SK-N-SH (cell line): ENCODE measurements at regions not wholly inside any gene's neighbourhood (a gene's known extent, or its start where the extent isn't known, plus 50 kb on each side); places are given as distances from the start of the nearest gene placed in this dataset.

ENCODE experiments used
- CTCF ChIA-PET: fragments of 300-600, 350-600 bp; formaldehyde crosslinking; extraction: SDS; loops from one replicate; lab custom pipeline; 2021; lab: Yijun Ruan, JAX
- POLR2A ChIA-PET: fragments of 350-600 bp; sonication (Branson Sonifier 250); formaldehyde crosslinking; extraction: SDS; loops from one replicate; lab custom pipeline; 2020; ENCODE audit warnings: antibody characterized with exemption, inconsistent platforms; lab: Yijun Ruan, JAX
- DNase-seq: peaks from one replicate; pipeline ENCODE4 v3.0.0; 2012
- H2AFZ ChIP-seq: fragments of 200-600 bp; sonication (generic); 2 replicates; pipeline ENCODE4 v1.8.1; 2016; ENCODE audit warnings: antibody characterized with exemption, mild to moderate bottlenecking, low read depth
- H3F3A ChIP-seq: fragments of 200-600 bp; sonication (generic); replicated peaks from 2 replicates; pipeline ENCODE3; 2016; ENCODE audit warnings: antibody characterized with exemption, mild to moderate bottlenecking; ENCODE audit not compliant: insufficient read depth
- H3K27ac ChIP-seq, 2 experiments: fragments of 200-500 bp in 1 of 2; fragments of 200-600 bp in 1 of 2; sonication (Bioruptor generic) in 1 of 2; sonication (generic), shearing (Covaris generic) in 1 of 2; 2 replicates each; pipeline versions ENCODE4 v1.5.1 to v1.6.1; 2014 to 2016; ENCODE audit warnings: low read depth in 2 of 2, inconsistent platforms in 1 of 2, low read length in 1 of 2, mild to moderate bottlenecking in 1 of 2, mixed read lengths in 1 of 2
- H3K27me3 ChIP-seq: fragments of 200-600 bp; sonication (generic), shearing (Covaris generic); 2 replicates; pipeline ENCODE4 v1.6.1; 2016; ENCODE audit warnings: mixed run types; ENCODE audit not compliant: insufficient read depth
- H3K36me3 ChIP-seq, 2 experiments: fragments of 200-500 bp in 1 of 2; fragments of 200-600 bp in 1 of 2; sonication (Bioruptor generic) in 1 of 2; sonication (generic) in 1 of 2; replicated peaks in 1 of 2; 2 replicates each; pipeline versions ENCODE3 to v1.5.1; 2014 to 2016; ENCODE audit warnings: low read length in 1 of 2, mild to moderate bottlenecking in 1 of 2; ENCODE audit not compliant: insufficient read depth in 2 of 2, control insufficient read depth in 1 of 2
- H3K4me1 ChIP-seq, 2 experiments: fragments of 200-500 bp in 1 of 2; fragments of 200-600 bp in 1 of 2; sonication (Bioruptor generic) in 1 of 2; sonication (generic), shearing (Covaris generic) in 1 of 2; 2 replicates each; pipeline versions ENCODE4 v1.5.1 to v1.6.1; 2014 to 2016; ENCODE audit warnings: low read depth in 1 of 2, low read length in 1 of 2, mixed run types in 1 of 2; ENCODE audit not compliant: insufficient read depth in 2 of 2, control insufficient read depth in 1 of 2
- H3K4me2 ChIP-seq: fragments of 200-600 bp; sonication (generic), shearing (Covaris generic); 2 replicates; pipeline ENCODE4 v1.6.1; 2017; ENCODE audit warnings: mixed run types
- H3K4me3 ChIP-seq, 2 experiments: fragments of 200-500 bp in 1 of 2; fragments of 200-600 bp in 1 of 2; sonication (Bioruptor generic) in 1 of 2; sonication (generic), shearing (Covaris generic) in 1 of 2; 2 replicates each; pipeline versions ENCODE4 v1.5.1 to v1.8.1; 2014 to 2016; ENCODE audit warnings: low read depth in 2 of 2, inconsistent platforms in 1 of 2, low read length in 1 of 2, mild to moderate bottlenecking in 1 of 2, mixed read lengths in 1 of 2, moderate library complexity in 1 of 2
- H3K79me2 ChIP-seq: fragments of 200-600 bp; sonication (generic); 2 replicates; pipeline ENCODE4 v1.8.1; 2017; ENCODE audit warnings: mild to moderate bottlenecking; ENCODE audit not compliant: insufficient read depth
- H3K9ac ChIP-seq: fragments of 200-600 bp; sonication (generic); 2 replicates; pipeline ENCODE4 v1.6.1; 2017; ENCODE audit warnings: mixed run types
- H3K9me2 ChIP-seq: fragments of 200-600 bp; sonication (generic); 2 replicates; pipeline ENCODE4 v1.6.1; 2017; ENCODE audit warnings: mixed run types
- H3K9me3 ChIP-seq: fragments of 200-600 bp; sonication (generic); 2 replicates; pipeline ENCODE4 v1.6.1; 2017; ENCODE audit warnings: mixed run types, mild to moderate bottlenecking, moderate library complexity
- H4K20me1 ChIP-seq: fragments of 200-600 bp; sonication (generic); 2 replicates; pipeline ENCODE4 v1.6.1; 2017; ENCODE audit warnings: mild to moderate bottlenecking, mixed run types; ENCODE audit not compliant: insufficient read depth
- GABPA ChIP-seq: IDR thresholded peaks from 2 replicates; pipeline ENCODE4 v1.4.0; 2012; ENCODE audit warnings: low read depth, mild to moderate bottlenecking
- GATA2 ChIP-seq: sonication (generic); formaldehyde crosslinking; IDR thresholded peaks from 2 replicates; pipeline ENCODE4 v1.5.0; 2020; ENCODE audit warnings: mild to moderate bottlenecking, missing genetic modification reagents
- JUND ChIP-seq: IDR thresholded peaks from 2 replicates; pipeline ENCODE4 v1.4.0; 2012
- MEF2A ChIP-seq: IDR thresholded peaks from 2 replicates; pipeline ENCODE4 v1.4.0; 2012; ENCODE audit warnings: low read depth, borderline replicate concordance
- MXI1 ChIP-seq: IDR thresholded peaks from 2 replicates; pipeline ENCODE4 v1.6.1; 2012; ENCODE audit warnings: mild to moderate bottlenecking, low read depth, low read length, improper control_type of control experiment
- NRF1 ChIP-seq: IDR thresholded peaks from 2 replicates; pipeline ENCODE4 v1.6.1; 2012; ENCODE audit warnings: low read depth, mild to moderate bottlenecking, low read length
- POLR2AphosphoS5 ChIP-seq: IDR thresholded peaks from 2 replicates; pipeline ENCODE4 v1.6.1; 2012; ENCODE audit warnings: low read depth, low read length
- RFX5 ChIP-seq: IDR thresholded peaks from 2 replicates; pipeline ENCODE4 v1.6.1; 2012; ENCODE audit warnings: mild to moderate bottlenecking, improper control_type of control experiment, low read length
- RXRA ChIP-seq: IDR thresholded peaks from 2 replicates; pipeline ENCODE4 v1.4.0; 2012; ENCODE audit warnings: low read depth, mild to moderate bottlenecking, borderline replicate concordance
- SMC3 ChIP-seq: IDR thresholded peaks from 2 replicates; pipeline ENCODE4 v1.6.1; 2012; ENCODE audit warnings: low read depth, low read length, improper control_type of control experiment
- TCF12 ChIP-seq: IDR thresholded peaks from 2 replicates; pipeline ENCODE4 v1.4.0; 2012
- WGBS: methylation state at CpG from one replicate; pipeline ENCODE4 v1.1.6; 2017; ENCODE audit warnings: low lambda C conversion rate; 5-methylcytosine and 5-hydroxymethylcytosine counted together
- TF ChIP-seq, protein P1 (sequence below): fragments of 150-350 bp; IDR thresholded peaks from 2 replicates; pipeline ENCODE4 v1.6.1; 2017; ENCODE audit warnings: antibody characterized with exemption, low read length, low read depth, borderline replicate concordance
- TF ChIP-seq, protein P2 (sequence below): IDR thresholded peaks from 2 replicates; pipeline ENCODE4; 2012
- TF ChIP-seq, protein P3 (sequence below): IDR thresholded peaks from 2 replicates; pipeline ENCODE4 v1.4.0; 2012; ENCODE audit warnings: low read depth
- TF ChIP-seq, protein P4 (sequence below): IDR thresholded peaks from 2 replicates; pipeline ENCODE4 v1.6.1; 2012; ENCODE audit warnings: mild to moderate bottlenecking, low read depth, low read length, moderate library complexity

- Histone ChIP-seq H3K79me2 (no peaks in the 10 kb centered on the region), H3K9ac (no peak overlapping the region), H2AFZ (no peak overlapping the region), H3K4me1 (peaks cover 0 to 4% of the 10 kb centered on the region in 2 experiments; a peak in 1 of 4 replicates), H3K9me3 (no peaks in the 10 kb centered on the region), H3K36me3 (no peaks in the 10 kb centered on the region), H3K27me3 (no peaks in the 10 kb centered on the region), H3K9me2 (no peaks in the 10 kb centered on the region), H4K20me1 (no peaks in the 10 kb centered on the region), H3F3A (peaks cover 6% of the 10 kb centered on the region), H3K27ac (no peak overlapping the region), H3K4me2 (no peak overlapping the region), H3K4me3 (no peak overlapping the region)
- no peak for DNase-seq
- ChIA-PET CTCF (no interaction called here), POLR2A (no interaction called here)
- TF ChIP-seq MEF2A = no peak
- TF ChIP-seq GABPA = no peak
- TF ChIP-seq, protein P1, sequence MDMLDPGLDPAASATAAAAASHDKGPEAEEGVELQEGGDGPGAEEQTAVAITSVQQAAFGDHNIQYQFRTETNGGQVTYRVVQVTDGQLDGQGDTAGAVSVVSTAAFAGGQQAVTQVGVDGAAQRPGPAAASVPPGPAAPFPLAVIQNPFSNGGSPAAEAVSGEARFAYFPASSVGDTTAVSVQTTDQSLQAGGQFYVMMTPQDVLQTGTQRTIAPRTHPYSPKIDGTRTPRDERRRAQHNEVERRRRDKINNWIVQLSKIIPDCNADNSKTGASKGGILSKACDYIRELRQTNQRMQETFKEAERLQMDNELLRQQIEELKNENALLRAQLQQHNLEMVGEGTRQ = no peak
- TF ChIP-seq, protein P2, sequence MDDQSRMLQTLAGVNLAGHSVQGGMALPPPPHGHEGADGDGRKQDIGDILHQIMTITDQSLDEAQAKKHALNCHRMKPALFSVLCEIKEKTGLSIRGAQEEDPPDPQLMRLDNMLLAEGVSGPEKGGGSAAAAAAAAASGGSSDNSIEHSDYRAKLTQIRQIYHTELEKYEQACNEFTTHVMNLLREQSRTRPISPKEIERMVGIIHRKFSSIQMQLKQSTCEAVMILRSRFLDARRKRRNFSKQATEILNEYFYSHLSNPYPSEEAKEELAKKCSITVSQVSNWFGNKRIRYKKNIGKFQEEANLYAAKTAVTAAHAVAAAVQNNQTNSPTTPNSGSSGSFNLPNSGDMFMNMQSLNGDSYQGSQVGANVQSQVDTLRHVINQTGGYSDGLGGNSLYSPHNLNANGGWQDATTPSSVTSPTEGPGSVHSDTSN = no peak
- TF ChIP-seq MXI1 = no peak
- no peak for TF ChIP-seq POLR2AphosphoS5
- TF ChIP-seq, protein P3, sequence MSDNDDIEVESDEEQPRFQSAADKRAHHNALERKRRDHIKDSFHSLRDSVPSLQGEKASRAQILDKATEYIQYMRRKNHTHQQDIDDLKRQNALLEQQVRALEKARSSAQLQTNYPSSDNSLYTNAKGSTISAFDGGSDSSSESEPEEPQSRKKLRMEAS = no peak
- TF ChIP-seq TCF12 = no peak
- TF ChIP-seq GATA2 (CRISPR knock-in tag) = no peak
- no peak for TF ChIP-seq SMC3
- no peak for TF ChIP-seq RFX5
- TF ChIP-seq JUND = no peak
- 84% methylated on average over 7 of the region's 7 CpGs for WGBS
Measured at GRCh38 chr1:244335456-244335855, 116.3 kb downstream of the ADSS2 start.

DNA sequence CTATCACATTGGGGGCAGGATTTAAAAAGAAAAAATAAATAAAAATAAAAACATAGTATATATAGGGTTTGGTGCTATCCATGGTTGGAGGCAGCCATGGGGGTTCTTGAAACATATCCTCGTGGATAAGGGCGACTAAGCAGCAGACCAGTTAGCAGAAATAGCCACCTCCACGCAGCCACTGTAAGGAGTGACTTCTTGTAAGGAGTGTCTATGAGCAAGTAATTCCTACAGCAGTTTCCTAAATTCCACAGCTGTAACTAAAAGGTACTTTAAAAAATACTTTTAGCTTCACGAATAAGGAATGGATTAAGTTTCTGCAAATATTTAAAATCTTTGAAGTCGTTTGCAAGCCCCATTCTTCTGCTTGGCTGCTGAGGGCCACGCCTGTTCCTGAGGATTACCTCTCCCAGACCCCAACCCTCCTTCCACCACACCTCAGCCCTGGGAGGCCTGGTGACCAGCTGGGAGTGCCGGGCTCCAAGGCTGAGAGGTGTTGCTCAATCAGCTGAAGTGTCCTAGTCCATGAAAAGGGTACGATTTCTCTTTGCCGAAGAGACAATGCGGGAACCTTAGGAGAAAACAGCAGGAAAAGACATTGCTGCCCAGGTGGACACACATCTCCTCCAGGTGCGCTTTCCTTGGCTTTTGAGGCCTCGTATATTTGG, 115.3 kb downstream of the ADSS2 start:
- Histone ChIP-seq H2AFZ (no peak overlapping the region), H3K9me3 (no peaks in the 10 kb centered on the region), H3K27ac (no peak overlapping the region), H3K4me2 (no peak overlapping the region), H3K9me2 (no peaks in the 10 kb centered on the region), H3K4me1 (peaks cover 0 to 4% of the 10 kb centered on the region in 2 experiments; a peak in 1 of 4 replicates), H3K36me3 (no peaks in the 10 kb centered on the region), H3K4me3 (no peak overlapping the region), H3K79me2 (no peaks in the 10 kb centered on the region), H3K9ac (no peak overlapping the region), H4K20me1 (no peaks in the 10 kb centered on the region), H3F3A (peaks cover 6% of the 10 kb centered on the region), H3K27me3 (no peaks in the 10 kb centered on the region)
- TF ChIP-seq, protein P4, sequence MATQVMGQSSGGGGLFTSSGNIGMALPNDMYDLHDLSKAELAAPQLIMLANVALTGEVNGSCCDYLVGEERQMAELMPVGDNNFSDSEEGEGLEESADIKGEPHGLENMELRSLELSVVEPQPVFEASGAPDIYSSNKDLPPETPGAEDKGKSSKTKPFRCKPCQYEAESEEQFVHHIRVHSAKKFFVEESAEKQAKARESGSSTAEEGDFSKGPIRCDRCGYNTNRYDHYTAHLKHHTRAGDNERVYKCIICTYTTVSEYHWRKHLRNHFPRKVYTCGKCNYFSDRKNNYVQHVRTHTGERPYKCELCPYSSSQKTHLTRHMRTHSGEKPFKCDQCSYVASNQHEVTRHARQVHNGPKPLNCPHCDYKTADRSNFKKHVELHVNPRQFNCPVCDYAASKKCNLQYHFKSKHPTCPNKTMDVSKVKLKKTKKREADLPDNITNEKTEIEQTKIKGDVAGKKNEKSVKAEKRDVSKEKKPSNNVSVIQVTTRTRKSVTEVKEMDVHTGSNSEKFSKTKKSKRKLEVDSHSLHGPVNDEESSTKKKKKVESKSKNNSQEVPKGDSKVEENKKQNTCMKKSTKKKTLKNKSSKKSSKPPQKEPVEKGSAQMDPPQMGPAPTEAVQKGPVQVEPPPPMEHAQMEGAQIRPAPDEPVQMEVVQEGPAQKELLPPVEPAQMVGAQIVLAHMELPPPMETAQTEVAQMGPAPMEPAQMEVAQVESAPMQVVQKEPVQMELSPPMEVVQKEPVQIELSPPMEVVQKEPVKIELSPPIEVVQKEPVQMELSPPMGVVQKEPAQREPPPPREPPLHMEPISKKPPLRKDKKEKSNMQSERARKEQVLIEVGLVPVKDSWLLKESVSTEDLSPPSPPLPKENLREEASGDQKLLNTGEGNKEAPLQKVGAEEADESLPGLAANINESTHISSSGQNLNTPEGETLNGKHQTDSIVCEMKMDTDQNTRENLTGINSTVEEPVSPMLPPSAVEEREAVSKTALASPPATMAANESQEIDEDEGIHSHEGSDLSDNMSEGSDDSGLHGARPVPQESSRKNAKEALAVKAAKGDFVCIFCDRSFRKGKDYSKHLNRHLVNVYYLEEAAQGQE = no peak
- TF ChIP-seq NRF1 (no peak), RXRA (no peak), MEF2A (no peak), POLR2AphosphoS5 (no peak)
- TF ChIP-seq, protein P2 = no peak
- ChIA-PET POLR2A (no interaction called here), CTCF (interaction anchor here (1.5 to 1.7 kb wide), 2 partner anchors 11 to 37 kb away, joined by 6 read pairs; no protein-coding TSS in a partner anchor)
- DNase-seq = no peak
- 93% methylated on average over 12 of the region's 12 CpGs for WGBS
